Common myeloid progenitor, CD34-positive (primary cell): ENCODE measurements at regions not wholly inside any gene's neighbourhood (a gene's known extent, or its start where the extent isn't known, plus 50 kb on each side); places are given as distances from the start of the nearest gene placed in this dataset.
"Not testable (repeated sequence)": the region's sequence is repeated elsewhere in the genome, so short reads cannot be mapped to it uniquely, and the experiment has no call there.

Experiments used
- CTCF ChIA-PET: fragments of 350-600 bp; sonication (Branson Sonifier 250); formaldehyde crosslinking; loops from one replicate; lab custom pipeline; 2021; ENCODE audit warnings: antibody characterized with exemption; lab: Charles Lee
- POLR2A ChIA-PET: fragments of 350-600 bp; sonication (Branson Sonifier 250); formaldehyde crosslinking; loops from one replicate; lab custom pipeline; 2021; ENCODE audit warnings: antibody characterized with exemption; lab: Charles Lee
- DNase-seq, 3 donors: peaks; one replicate each; pipeline versions ENCODE4 v3.0.0 to v3.0.0-alpha.2; 2013
- H3K27ac ChIP-seq, 2 experiments: 1 replicate in 1 of 2; 2 replicates in 1 of 2; pipeline ENCODE4 v1.7.0; 2013; ENCODE audit warnings: inconsistent platforms in 2 of 2, low read length in 2 of 2, mild to moderate bottlenecking in 2 of 2, low read depth in 1 of 2, moderate library complexity in 1 of 2; ENCODE audit not compliant: severe bottlenecking in 2 of 2, insufficient read depth in 1 of 2, poor library complexity in 1 of 2
- H3K27me3 ChIP-seq, 5 experiments: replicated peaks in 2 of 5; 1 replicate in 3 of 5; 2 replicates in 2 of 5; pipeline versions ENCODE4 v1.6.1 to v1.7.0; 2013; ENCODE audit warnings: low read length in 4 of 5, mild to moderate bottlenecking in 2 of 5, moderate library complexity in 2 of 5, inconsistent platforms in 1 of 5; ENCODE audit not compliant: insufficient read depth in 5 of 5, control insufficient read depth in 4 of 5
- H3K36me3 ChIP-seq, 4 experiments: 1 replicate in 2 of 4; 2 replicates in 2 of 4; pipeline versions ENCODE4 v1.6.1 to v1.7.0; 2013; ENCODE audit warnings: low read length in 3 of 4, control low read depth in 1 of 4, mild to moderate bottlenecking in 1 of 4; ENCODE audit not compliant: control insufficient read depth in 4 of 4, insufficient read depth in 4 of 4
- H3K4me1 ChIP-seq, 4 experiments: 1 replicate in 3 of 4; 2 replicates in 1 of 4; pipeline versions ENCODE4 v1.6.1 to v1.7.1; 2013; ENCODE audit warnings: low read length in 3 of 4, mild to moderate bottlenecking in 3 of 4, control low read depth in 1 of 4, inconsistent platforms in 1 of 4, moderate library complexity in 1 of 4; ENCODE audit not compliant: control insufficient read depth in 4 of 4, insufficient read depth in 4 of 4; ENCODE audit errors: control extremely low read depth in 1 of 4
- H3K4me3 ChIP-seq, 7 experiments: 1 replicate in 4 of 7; 2 replicates in 3 of 7; pipeline versions ENCODE4 v1.5.1 to v1.7.0; 2013; ENCODE audit warnings: mild to moderate bottlenecking in 7 of 7, low read length in 6 of 7, moderate library complexity in 6 of 7, inconsistent platforms in 2 of 7, low read depth in 2 of 7, control low read depth in 1 of 7; ENCODE audit not compliant: insufficient read depth in 4 of 7, control insufficient read depth in 1 of 7; ENCODE audit errors: extremely low read depth in 1 of 7
- H3K9me3 ChIP-seq, 5 experiments: 1 replicate in 4 of 5; 2 replicates in 1 of 5; pipeline versions ENCODE4 v1.6.1 to v1.7.1; 2013; ENCODE audit warnings: low read length in 4 of 5, mild to moderate bottlenecking in 2 of 5, inconsistent platforms in 1 of 5, low read depth in 1 of 5, moderate library complexity in 1 of 5; ENCODE audit not compliant: control insufficient read depth in 4 of 5, insufficient read depth in 2 of 5; ENCODE audit errors: control extremely low read depth in 1 of 5
- WGBS: methylation state at CpG from one replicate; pipeline ENCODE4 v1.1.5; 2013; ENCODE audit not compliant: insufficient coverage; 5-methylcytosine and 5-hydroxymethylcytosine counted together

- DNase-seq = no peak
- Histone ChIP-seq H3K4me1 (no peaks in the 10 kb centered on the region), H3K4me3 (no peak overlapping the region), H3K9me3 (no peaks in the 10 kb centered on the region), H3K36me3 (no peaks in the 10 kb centered on the region), H3K27ac (no peak overlapping the region), H3K27me3 (peaks cover 0 to 7% (median 0%) of the 10 kb centered on the region in 5 experiments)
- POLR2A ChIA-PET = no interaction called here
- WGBS = 98% methylated on average over 14 of the region's 18 CpGs
- CTCF ChIA-PET = no interaction called here
Measured at GRCh38 chr16:87033541-87034300, 283.5 kb downstream of the C16orf95 start.

GRCh38 chr16:87034317-87034716 lies 282.9 kb downstream of the C16orf95 start:
- Histone ChIP-seq H3K27me3 (peaks cover 0 to 6% (median 2%) of the 10 kb centered on the region in 5 experiments), H3K4me3 (no peak overlapping the region), H3K4me1 (no peaks in the 10 kb centered on the region), H3K9me3 (no peaks in the 10 kb centered on the region), H3K27ac (no peak overlapping the region), H3K36me3 (no peaks in the 10 kb centered on the region)
- 94% methylated on average over 2 of the region's 4 CpGs for WGBS
- ChIA-PET POLR2A (no interaction called here), CTCF (no interaction called here)
- no peak for DNase-seq

GRCh38 chr16:87035053-87035452 lies 282.1 kb downstream of the C16orf95 start:
- Histone ChIP-seq H3K4me1 (no peaks in the 10 kb centered on the region), H3K36me3 (no peaks in the 10 kb centered on the region), H3K4me3 (no peak overlapping the region), H3K9me3 (no peaks in the 10 kb centered on the region), H3K27ac (no peak overlapping the region), H3K27me3 (peaks cover 0 to 6% (median 2%) of the 10 kb centered on the region in 5 experiments)
- ChIA-PET CTCF (no interaction called here), POLR2A (no interaction called here)
- whole genome bisulfite sequencing = 99% methylated on average over 7 of the region's 7 CpGs
- DNase-seq = no peak

DNA sequence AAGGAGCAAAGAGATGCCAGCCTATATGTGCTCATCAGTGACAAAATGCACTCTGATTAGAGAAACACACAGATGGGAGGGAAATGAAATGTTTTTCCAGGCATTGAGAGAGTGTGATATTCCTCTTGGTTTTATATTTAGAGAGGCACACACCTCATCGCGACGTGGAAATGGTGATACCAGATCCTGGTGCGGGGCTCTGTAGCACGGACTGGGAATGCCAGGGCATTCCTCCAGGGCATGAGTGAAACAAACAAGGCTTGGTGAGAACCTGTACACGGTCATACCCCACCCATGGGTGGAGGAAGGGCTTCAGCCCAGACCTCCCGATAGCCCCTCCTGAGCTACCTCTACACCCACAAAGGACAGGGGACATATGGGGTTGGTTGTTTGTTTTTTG lies 280.2 kb downstream of the C16orf95 start:
- POLR2A ChIA-PET = no interaction called here
- DNase-seq = no peak
- H3K4me3 ChIP-seq = no peak overlapping the region
- no peaks in the 10 kb centered on the region for H3K4me1 ChIP-seq
- CTCF ChIA-PET = no interaction called here
- H3K27me3 ChIP-seq = peaks cover 0 to 6% (median 2%) of the 10 kb centered on the region in 5 experiments
- H3K9me3 ChIP-seq = no peaks in the 10 kb centered on the region
- no peaks in the 10 kb centered on the region for H3K36me3 ChIP-seq
- WGBS = 95% methylated on average over 6 of the region's 7 CpGs
- no peak overlapping the region for H3K27ac ChIP-seq

- DNase-seq, POLR2A ChIA-PET, H3K4me1 ChIP-seq, H3K9me3 ChIP-seq, H3K36me3 ChIP-seq, H3K27ac ChIP-seq, H3K4me3 ChIP-seq: not testable (repeated sequence)
- peaks cover 0 to 18% (median 2%) of the 10 kb centered on the region in 5 experiments for H3K27me3 ChIP-seq
- CTCF ChIA-PET = interaction anchor here (1.0 kb wide), 1 partner anchor 241 kb away, joined by 3 read pairs; no protein-coding TSS in a partner anchor
- 100% methylated on average over 2 of the region's 3 CpGs for WGBS
Measured at GRCh38 chr16:87038528-87038927, 278.7 kb downstream of the C16orf95 start.

DNA sequence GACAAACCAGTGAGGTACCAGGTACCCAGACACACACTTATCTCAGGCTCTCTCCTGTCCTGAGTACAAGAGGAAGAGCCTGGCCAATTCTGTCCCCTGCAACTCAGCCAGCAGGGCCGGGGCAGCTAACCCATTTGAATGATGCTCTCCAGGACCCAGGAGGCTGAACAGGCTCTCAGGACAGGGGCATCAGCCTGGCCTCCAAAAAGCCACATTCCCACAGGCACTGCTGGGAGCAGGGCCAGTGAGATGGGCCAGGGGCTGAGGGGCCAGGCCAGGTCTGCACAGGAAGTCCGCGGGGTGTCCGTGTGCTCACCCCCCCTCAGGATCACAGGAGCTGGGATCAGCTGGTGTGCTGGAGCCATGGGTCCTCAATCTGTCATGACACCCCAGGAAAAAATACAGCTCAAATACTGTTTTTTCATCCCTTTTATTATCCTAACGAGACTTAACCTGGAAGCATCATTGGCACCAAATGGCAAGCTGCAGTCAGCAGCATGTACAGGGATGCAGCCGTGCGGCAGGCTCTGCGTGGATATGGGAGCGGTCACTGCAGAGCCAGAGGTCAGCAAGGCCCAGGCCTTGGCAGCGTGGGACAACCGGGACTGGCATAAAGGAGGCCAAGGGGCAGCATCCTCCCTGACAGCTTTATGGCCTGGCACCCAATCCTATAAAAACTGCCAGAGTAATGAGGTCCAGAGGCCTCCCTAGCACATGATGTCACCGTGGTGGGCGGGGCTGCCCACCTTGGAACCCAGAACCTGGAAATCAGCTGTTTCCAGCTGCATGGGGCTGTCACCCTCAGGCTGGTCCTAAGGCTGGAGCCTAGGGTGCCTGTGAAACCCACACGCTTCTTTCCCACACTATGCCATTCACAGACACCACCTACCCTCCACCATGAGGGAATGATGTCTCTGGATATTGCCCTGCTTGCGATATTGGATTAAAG lies 276.7 kb downstream of the C16orf95 start:
- no peak for DNase-seq
- no peaks in the 10 kb centered on the region for H3K9me3 ChIP-seq
- WGBS = 96% methylated on average over 13 of the region's 15 CpGs
- no peaks in the 10 kb centered on the region for H3K36me3 ChIP-seq
- no peak overlapping the region for H3K4me3 ChIP-seq
- CTCF ChIA-PET = no interaction called here
- no peak overlapping the region for H3K27ac ChIP-seq
- POLR2A ChIA-PET = no interaction called here
- H3K4me1 ChIP-seq = peaks cover 2 to 11% (median 4%) of the 10 kb centered on the region in 4 experiments
- H3K27me3 ChIP-seq = peaks cover 0 to 22% (median 3%) of the 10 kb centered on the region in 5 experiments

- Histone ChIP-seq H3K27me3 (peaks cover 0 to 22% (median 3%) of the 10 kb centered on the region in 5 experiments), H3K4me1 (peaks cover 2 to 11% (median 4%) of the 10 kb centered on the region in 4 experiments), H3K36me3 (no peaks in the 10 kb centered on the region), H3K9me3 (no peaks in the 10 kb centered on the region), H3K27ac (no peak overlapping the region), H3K4me3 (no peak overlapping the region)
- 96% methylated on average over 16 of the region's 16 CpGs for WGBS
- ChIA-PET CTCF (no interaction called here), POLR2A (no interaction called here)
- no peak for DNase-seq
Measured at GRCh38 chr16:87041286-87041685, 275.9 kb downstream of the C16orf95 start.
